OCI-LY3 (cell line): ENCODE measurements at regions not wholly inside any gene's neighbourhood (a gene's known extent, or its start where the extent isn't known, plus 50 kb on each side); places are given as distances from the start of the nearest gene placed in this dataset.

Source experiments
- CTCF ChIP-seq: fragments of 200-600, 300-600 bp; sonication (generic); IDR thresholded peaks from 2 replicates; pipeline ENCODE4 v1.5.1; 2014; ENCODE audit warnings: antibody characterized with exemption, low read length, low read depth
- EZH2phosphoT487 ChIP-seq: fragments of 200-600 bp; shearing (Covaris generic); IDR thresholded peaks from 2 replicates; pipeline ENCODE4 v1.6.1; 2018; ENCODE audit warnings: antibody characterized with exemption, mixed run types, low read depth

- TF ChIP-seq CTCF, result no peak
- no peak for TF ChIP-seq EZH2phosphoT487
Measured at GRCh38 chr5:115419846-115420585, 123.6 kb upstream of the CCDC112 start.
